22Rv1 (cell line): ENCODE measurements at regions not wholly inside any gene's neighbourhood (a gene's known extent, or its start where the extent isn't known, plus 50 kb on each side); places are given as distances from the start of the nearest gene placed in this dataset.

Experiments
- H3K27ac ChIP-seq: fragments of 450-650 bp; 2 replicates; pipeline ENCODE4 v1.5.1; 2017
- ZFX ChIP-seq: fragments of 450-650 bp; IDR thresholded peaks from 2 replicates; pipeline ENCODE4 v1.6.1; 2017; ENCODE audit warnings: antibody characterized with exemption, borderline replicate concordance
- TF ChIP-seq, protein P1 (sequence below): fragments of 450-650 bp; IDR thresholded peaks from 2 replicates; pipeline ENCODE4 v1.5.1; 2017; ENCODE audit warnings: mild to moderate bottlenecking

DNA sequence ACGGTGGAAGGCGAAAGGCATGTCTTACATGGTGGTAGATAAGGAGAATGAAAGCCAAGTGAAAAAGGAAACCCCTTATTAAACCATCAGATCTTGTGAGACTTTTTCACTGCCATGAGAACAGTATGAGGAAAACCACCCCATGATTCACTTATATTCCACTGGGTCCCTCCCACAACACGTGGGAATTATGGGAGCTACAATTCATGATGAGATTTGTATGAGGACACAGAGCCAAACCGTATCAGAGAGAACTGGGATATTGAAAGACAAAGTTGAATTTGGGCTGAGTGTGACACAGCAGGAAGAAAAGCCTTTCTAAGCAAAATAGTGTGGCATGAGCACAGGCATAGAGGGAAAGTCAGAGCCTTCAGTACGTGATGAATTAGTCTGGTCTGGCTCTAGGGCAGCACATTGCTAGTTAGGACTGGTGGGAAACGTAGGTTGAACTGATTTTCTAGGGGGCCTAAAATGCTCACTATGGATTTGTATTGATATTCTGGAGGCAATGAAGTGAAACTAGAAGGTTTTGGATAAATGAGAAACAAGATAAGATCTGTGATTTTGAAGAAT lies 84.8 kb upstream of the RND3 start:
- no peak for TF ChIP-seq ZFX
- H3K27ac ChIP-seq: no peak overlapping the region

DNA sequence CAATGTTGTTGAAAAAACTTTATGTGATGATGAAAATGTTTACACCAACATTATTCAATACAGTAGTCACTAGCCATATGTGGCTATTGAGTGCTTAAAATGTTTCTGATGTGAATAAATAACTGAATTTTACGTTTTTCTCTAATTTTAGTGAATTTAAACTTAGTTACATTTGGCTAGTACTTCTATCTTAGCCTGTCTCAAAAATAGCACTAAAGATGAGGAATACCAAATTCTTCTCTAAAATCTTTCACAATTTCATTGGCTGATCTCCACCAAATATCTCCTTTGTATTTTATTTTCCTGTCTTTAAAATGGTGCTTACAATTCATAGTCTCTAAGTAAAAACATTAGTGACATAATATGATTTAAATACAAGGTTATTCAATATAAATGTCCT lies 83.7 kb upstream of the RND3 start:
- H3K27ac ChIP-seq: no peak overlapping the region
- no peak for TF ChIP-seq ZFX
- TF ChIP-seq, protein P1, sequence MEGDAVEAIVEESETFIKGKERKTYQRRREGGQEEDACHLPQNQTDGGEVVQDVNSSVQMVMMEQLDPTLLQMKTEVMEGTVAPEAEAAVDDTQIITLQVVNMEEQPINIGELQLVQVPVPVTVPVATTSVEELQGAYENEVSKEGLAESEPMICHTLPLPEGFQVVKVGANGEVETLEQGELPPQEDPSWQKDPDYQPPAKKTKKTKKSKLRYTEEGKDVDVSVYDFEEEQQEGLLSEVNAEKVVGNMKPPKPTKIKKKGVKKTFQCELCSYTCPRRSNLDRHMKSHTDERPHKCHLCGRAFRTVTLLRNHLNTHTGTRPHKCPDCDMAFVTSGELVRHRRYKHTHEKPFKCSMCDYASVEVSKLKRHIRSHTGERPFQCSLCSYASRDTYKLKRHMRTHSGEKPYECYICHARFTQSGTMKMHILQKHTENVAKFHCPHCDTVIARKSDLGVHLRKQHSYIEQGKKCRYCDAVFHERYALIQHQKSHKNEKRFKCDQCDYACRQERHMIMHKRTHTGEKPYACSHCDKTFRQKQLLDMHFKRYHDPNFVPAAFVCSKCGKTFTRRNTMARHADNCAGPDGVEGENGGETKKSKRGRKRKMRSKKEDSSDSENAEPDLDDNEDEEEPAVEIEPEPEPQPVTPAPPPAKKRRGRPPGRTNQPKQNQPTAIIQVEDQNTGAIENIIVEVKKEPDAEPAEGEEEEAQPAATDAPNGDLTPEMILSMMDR: no peak

DNA sequence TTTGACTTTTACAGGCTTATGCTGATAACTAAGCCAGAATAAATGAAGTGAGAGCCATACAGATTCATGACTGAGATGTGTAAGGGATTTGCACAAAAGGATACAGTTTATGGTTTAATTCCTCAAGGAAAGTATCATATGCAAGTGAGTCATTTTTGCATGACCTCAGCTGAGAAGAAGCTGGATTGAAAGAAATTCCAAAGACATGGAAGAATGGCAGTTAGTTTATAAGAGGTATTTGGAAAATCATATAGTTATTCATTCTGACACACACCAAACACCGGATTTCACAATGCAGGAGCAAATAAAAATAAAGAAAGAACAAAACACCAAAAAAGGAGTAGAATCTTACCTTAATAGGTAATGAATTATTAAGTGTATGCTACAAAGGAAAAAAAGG lies 83.2 kb upstream of the RND3 start:
- H3K27ac ChIP-seq: no peak overlapping the region
- no peak for TF ChIP-seq ZFX
- TF ChIP-seq, protein P1: no peak

DNA sequence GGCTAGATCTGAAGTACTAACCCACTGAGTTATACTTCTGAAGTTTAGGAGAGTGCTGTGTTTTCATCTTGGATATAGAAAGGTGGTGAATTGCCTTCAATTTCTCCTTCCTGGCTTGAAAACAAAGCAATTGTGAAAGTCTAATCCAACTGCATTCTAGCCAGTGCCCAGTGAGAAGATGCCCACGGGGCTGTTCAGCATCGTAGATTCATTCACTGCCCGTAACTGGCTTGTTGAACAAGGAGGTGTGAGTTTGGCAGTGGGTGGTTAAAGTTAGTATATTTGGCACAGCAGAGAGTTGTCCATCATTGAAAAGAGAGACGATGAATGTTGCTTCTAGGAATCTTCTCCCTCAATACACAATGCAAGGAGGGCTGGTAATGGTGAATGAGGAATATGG lies 82.3 kb upstream of the RND3 start:
- no peak overlapping the region for H3K27ac ChIP-seq
- no peak for TF ChIP-seq ZFX
- TF ChIP-seq, protein P1: no peak

DNA sequence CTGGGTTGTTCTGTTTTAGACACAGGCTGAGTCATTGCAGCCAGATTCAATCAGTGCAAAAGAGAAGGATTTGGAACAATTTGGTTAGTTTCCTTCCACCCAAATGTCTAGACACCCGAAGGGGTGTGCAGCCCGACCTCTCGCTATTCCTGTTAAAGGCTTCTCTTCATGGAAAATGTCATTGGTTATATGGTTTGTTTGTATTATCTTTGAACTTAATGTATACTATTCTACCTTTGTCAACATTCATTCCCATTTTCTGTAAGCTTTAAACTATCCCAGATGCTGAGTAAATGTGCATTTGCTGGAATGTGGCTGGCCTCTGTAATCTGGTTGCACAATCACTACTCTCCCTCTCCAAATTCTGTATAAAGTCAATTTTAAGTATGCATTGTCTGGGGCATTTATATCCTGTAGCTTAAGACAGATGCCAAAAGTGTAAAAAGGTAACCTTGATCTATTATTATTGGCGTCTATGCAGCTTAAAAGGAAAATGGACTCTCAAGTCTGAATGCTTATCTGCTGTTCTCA lies 80.4 kb upstream of the RND3 start:
- TF ChIP-seq, protein P1: no peak
- no peak for TF ChIP-seq ZFX
- H3K27ac ChIP-seq: no peak overlapping the region

DNA sequence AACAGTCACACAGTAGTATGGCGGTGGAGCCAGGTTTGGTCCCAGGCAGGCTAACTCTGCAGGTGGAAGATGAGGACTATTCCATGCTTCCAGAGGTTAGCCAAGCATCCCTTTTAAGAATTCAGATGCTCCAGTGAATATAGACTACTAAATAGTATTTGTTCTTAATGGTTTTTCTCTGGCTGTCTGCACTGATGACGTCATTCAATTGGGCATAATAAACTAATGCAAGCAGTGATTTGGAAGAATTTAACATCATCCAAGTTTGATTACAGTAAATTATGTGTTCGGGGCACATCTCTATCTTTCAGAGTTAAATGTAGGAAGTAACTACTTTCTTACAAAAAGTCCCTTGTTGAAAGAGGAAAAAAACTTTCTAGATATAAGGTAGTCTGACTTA lies 78.8 kb upstream of the RND3 start:
- H3K27ac ChIP-seq: no peak overlapping the region
- TF ChIP-seq ZFX: no peak

DNA sequence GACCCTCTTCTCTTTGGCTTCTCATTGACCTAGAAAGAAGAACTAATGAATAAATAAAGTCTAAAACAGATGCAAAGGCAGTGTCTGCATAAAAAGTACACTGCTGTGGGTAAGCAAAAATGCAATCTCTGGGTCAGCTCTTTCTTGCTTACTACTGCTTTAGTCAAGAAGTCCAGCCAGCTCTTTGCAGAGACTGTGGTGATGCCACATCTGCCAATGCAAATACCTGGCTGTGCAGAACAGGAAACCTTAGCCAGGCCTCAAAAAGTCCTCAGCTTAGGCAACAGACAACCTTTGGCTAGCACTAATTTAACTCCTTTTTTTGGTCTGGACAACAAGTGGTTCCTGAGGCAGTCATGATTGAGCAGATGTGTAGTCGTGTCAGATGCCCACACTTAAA lies 73.6 kb upstream of the RND3 start:
- no peak for TF ChIP-seq ZFX
- TF ChIP-seq, protein P1: no peak
- H3K27ac ChIP-seq: no peak overlapping the region

DNA sequence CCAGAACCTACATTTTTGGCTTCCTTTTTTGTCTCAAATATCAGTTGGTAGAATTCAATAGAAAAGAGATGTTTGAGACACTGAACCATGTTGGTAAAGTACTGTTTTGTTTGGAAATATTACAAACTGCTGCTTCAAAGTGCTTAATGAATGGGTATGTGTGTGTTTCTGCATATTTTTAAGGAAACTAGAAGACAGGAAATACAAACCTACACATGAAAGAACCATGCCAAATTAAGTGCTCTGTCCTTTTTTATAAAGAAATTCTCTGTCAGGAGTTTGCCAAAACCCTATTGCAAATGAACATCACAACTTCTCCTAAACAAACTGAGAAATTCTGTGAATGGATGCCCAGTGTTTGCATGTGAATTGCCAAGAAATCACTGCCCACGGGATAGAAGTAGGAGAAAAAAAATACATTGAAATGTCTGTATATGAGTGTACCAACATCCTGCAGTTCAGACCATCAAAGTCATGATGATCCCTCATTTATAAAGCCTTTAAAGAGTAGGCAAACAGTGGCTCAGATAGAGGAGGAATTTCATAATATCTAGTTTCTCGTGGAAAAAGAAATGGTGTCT lies 69.6 kb upstream of the RND3 start:
- H3K27ac ChIP-seq: no peak overlapping the region
- TF ChIP-seq ZFX: no peak
- TF ChIP-seq, protein P1: no peak
